HG03103 (cell line): ENCODE measurements at regions not wholly inside any gene's neighbourhood (a gene's known extent, or its start where the extent isn't known, plus 50 kb on each side); places are given as distances from the start of the nearest gene placed in this dataset.

Experiments used
- ATAC-seq: cut with Tn5 transposase; IDR thresholded peaks from one replicate; pipeline ENCODE4 v1.9.1; 2021; ENCODE audit warnings: low read depth; ENCODE audit not compliant: unreplicated experiment

- no peak for ATAC-seq
Measured at GRCh38 chr20:21033817-21034216, 72.3 kb downstream of the LINC00237 start.

- ATAC-seq = no peak
Measured at GRCh38 chr20:21031666-21032065, 74.5 kb downstream of the LINC00237 start.

GRCh38 chr20:21029341-21029740 is 76.8 kb downstream of the LINC00237 start:
- no peak for ATAC-seq

GRCh38 chr20:21028921-21029320 is 77.2 kb downstream of the LINC00237 start:
- no peak for ATAC-seq

- no peak for ATAC-seq
Measured at GRCh38 chr20:21028436-21028835, 77.7 kb downstream of the LINC00237 start.

- ATAC-seq = no peak
Measured at GRCh38 chr20:21027569-21027968, 78.6 kb downstream of the LINC00237 start.

- ATAC-seq = no peak
Measured at GRCh38 chr20:21026951-21027350, 79.2 kb downstream of the LINC00237 start.

- no peak for ATAC-seq
Measured at GRCh38 chr20:21024420-21024819, 81.7 kb downstream of the LINC00237 start.

GRCh38 chr20:21022925-21023324 is 83.2 kb downstream of the LINC00237 start:
- no peak for ATAC-seq

GRCh38 chr20:21021472-21021790 is 84.7 kb downstream of the LINC00237 start:
- ATAC-seq = no peak

- ATAC-seq = no peak
Measured at GRCh38 chr20:21020659-21021471, 85.3 kb downstream of the LINC00237 start.

- no peak for ATAC-seq
Measured at GRCh38 chr20:21019814-21020658, 86.1 kb downstream of the LINC00237 start.

GRCh38 chr20:21019468-21019813 is 86.7 kb downstream of the LINC00237 start:
- ATAC-seq = no peak

- no peak for ATAC-seq
Measured at GRCh38 chr20:21018576-21018975, 87.6 kb downstream of the LINC00237 start.

GRCh38 chr20:21017528-21018085 is 88.6 kb downstream of the LINC00237 start:
- no peak for ATAC-seq

GRCh38 chr20:21016751-21017150 is 89.4 kb downstream of the LINC00237 start:
- no peak for ATAC-seq

GRCh38 chr20:21014528-21014927 is 91.6 kb downstream of the LINC00237 start:
- ATAC-seq = no peak

GRCh38 chr20:21008951-21009350 is 97.2 kb downstream of the LINC00237 start:
- no peak for ATAC-seq

GRCh38 chr20:21006611-21007010 is 99.5 kb downstream of the LINC00237 start:
- no peak for ATAC-seq

GRCh38 chr20:21004386-21005076 is 101.6 kb downstream of the LINC00237 start:
- ATAC-seq = no peak

GRCh38 chr20:21003902-21004301 is 102.3 kb downstream of the LINC00237 start:
- ATAC-seq = no peak
